WTC11 (cell line): ENCODE measurements at regions not wholly inside any gene's neighbourhood (a gene's known extent, or its start where the extent isn't known, plus 50 kb on each side); places are given as distances from the start of the nearest gene placed in this dataset.

Experiments
- ATAC-seq: fragments of 200-7000 bp; cut with Tn5 transposase; 2 replicates; pipeline ENCODE4 v1.10.0; 2021; ENCODE audit warnings: mild to moderate bottlenecking, moderate library complexity
- CTCF ChIA-PET: fragments of 300-600 bp; sonication (Branson Sonifier 250); formaldehyde crosslinking; loops from one replicate; lab custom pipeline; 2021; ENCODE audit warnings: antibody characterized with exemption; lab: Charles Lee
- POLR2A ChIA-PET: fragments of 350-600 bp; sonication (Branson Sonifier 250); formaldehyde crosslinking; loops from one replicate; lab custom pipeline; 2021; ENCODE audit warnings: antibody characterized with exemption; lab: Charles Lee
- DNase-seq: peaks from one replicate; pipeline ENCODE4 v3.0.0; 2021; ENCODE audit warnings: low spot score
- H3K27ac Mint-ChIP-seq: 2 replicates; pipeline ENCODE4 v1.8.0; 2021; ENCODE audit warnings: mixed read lengths
- H3K27me3 Mint-ChIP-seq: 2 replicates; pipeline ENCODE4 v1.8.0; 2021; ENCODE audit warnings: low read depth, mild to moderate bottlenecking, moderate library complexity, mixed read lengths
- H3K36me3 Mint-ChIP-seq: 2 replicates; pipeline ENCODE4 v1.8.0; 2021; ENCODE audit warnings: mixed read lengths
- H3K4me1 Mint-ChIP-seq: 2 replicates; pipeline ENCODE4 v1.8.0; 2022; ENCODE audit warnings: mixed read lengths
- H3K4me3 Mint-ChIP-seq: 2 replicates; pipeline ENCODE4 v1.8.0; 2021; ENCODE audit warnings: mild to moderate bottlenecking, moderate library complexity, mixed read lengths
- H3K9me3 Mint-ChIP-seq: 2 replicates; pipeline ENCODE4 v1.8.0; 2021; ENCODE audit warnings: mixed read lengths
- ARID4B ChIP-seq: sonication (generic); formaldehyde crosslinking; IDR thresholded peaks from 2 replicates; pipeline ENCODE4 v1.8.0; 2023; ENCODE audit warnings: missing genetic modification reagents, mild to moderate bottlenecking, borderline replicate concordance
- CREM ChIP-seq: sonication (generic); formaldehyde crosslinking; IDR thresholded peaks from 2 replicates; pipeline ENCODE4 v1.8.1; 2022; ENCODE audit warnings: mild to moderate bottlenecking, missing genetic modification reagents, moderate library complexity
- ERG ChIP-seq: fragments of 250-450 bp; sonication (Bioruptor Pico); IDR thresholded peaks from 2 replicates; pipeline ENCODE4 v1.8.0; 2021; ENCODE audit warnings: mild to moderate bottlenecking
- FOXP1 ChIP-seq: sonication (generic); formaldehyde crosslinking; IDR thresholded peaks from 2 replicates; pipeline ENCODE4 v1.8.0; 2022; ENCODE audit warnings: missing genetic modification reagents, mild to moderate bottlenecking, moderate library complexity, borderline replicate concordance
- GRHL2 ChIP-seq: fragments of 250-450 bp; sonication (Bioruptor Pico); IDR thresholded peaks from 2 replicates; pipeline ENCODE4 v1.8.0; 2022; ENCODE audit warnings: mild to moderate bottlenecking, moderate library complexity; ENCODE audit not compliant: insufficient replicate concordance, severe bottlenecking
- MXD4 ChIP-seq: fragments of 250-450 bp; sonication (Bioruptor Pico); IDR thresholded peaks from 2 replicates; pipeline ENCODE4 v1.8.0; 2021; ENCODE audit warnings: mild to moderate bottlenecking, moderate library complexity, borderline replicate concordance
- MYBL2 ChIP-seq: sonication (generic); formaldehyde crosslinking; IDR thresholded peaks from 2 replicates; pipeline ENCODE4 v1.8.1; 2023; ENCODE audit warnings: mild to moderate bottlenecking, moderate library complexity, missing genetic modification reagents
- RELA ChIP-seq: sonication (generic); formaldehyde crosslinking; IDR thresholded peaks from 2 replicates; pipeline ENCODE4 v1.8.1; 2022; ENCODE audit warnings: missing genetic modification reagents, mild to moderate bottlenecking, borderline replicate concordance
- SMAD3 ChIP-seq: sonication (generic); formaldehyde crosslinking; IDR thresholded peaks from 2 replicates; pipeline ENCODE4 v1.8.0; 2022; ENCODE audit warnings: missing genetic modification reagents, mild to moderate bottlenecking, borderline replicate concordance
- SP1 ChIP-seq: sonication (generic); formaldehyde crosslinking; conservative IDR thresholded peaks from 2 replicates; pipeline ENCODE4 v1.8.1; 2022; ENCODE audit warnings: missing genetic modification reagents
- USF1 ChIP-seq: sonication (generic); formaldehyde crosslinking; IDR thresholded peaks from 2 replicates; pipeline ENCODE4 v1.8.0; 2022; ENCODE audit warnings: mild to moderate bottlenecking, missing genetic modification reagents
- ZNF281 ChIP-seq: sonication (generic); formaldehyde crosslinking; IDR thresholded peaks from 2 replicates; pipeline ENCODE4 v1.8.0; 2023; ENCODE audit warnings: mild to moderate bottlenecking, missing genetic modification reagents
- ZNF317 ChIP-seq: sonication (generic); formaldehyde crosslinking; IDR thresholded peaks from 2 replicates; pipeline ENCODE4 v1.8.1; 2023; ENCODE audit warnings: low read depth, mild to moderate bottlenecking, moderate library complexity, missing genetic modification reagents, borderline replicate concordance
- ZNF671 ChIP-seq: fragments of 250-450 bp; sonication (Bioruptor Pico); IDR thresholded peaks from 2 replicates; pipeline ENCODE4 v1.8.0; 2021; ENCODE audit warnings: mild to moderate bottlenecking
- TF ChIP-seq, protein P1 (sequence below): sonication (generic); formaldehyde crosslinking; IDR thresholded peaks from 2 replicates; pipeline ENCODE4 v1.8.1; 2023; ENCODE audit warnings: mild to moderate bottlenecking, missing genetic modification reagents, moderate library complexity
- TF ChIP-seq, protein P2 (sequence below): sonication (generic); formaldehyde crosslinking; IDR thresholded peaks from 2 replicates; pipeline ENCODE4 v1.8.1; 2022; ENCODE audit warnings: mild to moderate bottlenecking, missing genetic modification reagents, moderate library complexity, borderline replicate concordance

- TF ChIP-seq ERG (no peak), MYBL2 (no peak), CREM (CRISPR knock-in tag) (no peak), FOXP1 (no peak), USF1 (no peak), SMAD3 (CRISPR knock-in tag) (no peak)
- TF ChIP-seq, protein P1, sequence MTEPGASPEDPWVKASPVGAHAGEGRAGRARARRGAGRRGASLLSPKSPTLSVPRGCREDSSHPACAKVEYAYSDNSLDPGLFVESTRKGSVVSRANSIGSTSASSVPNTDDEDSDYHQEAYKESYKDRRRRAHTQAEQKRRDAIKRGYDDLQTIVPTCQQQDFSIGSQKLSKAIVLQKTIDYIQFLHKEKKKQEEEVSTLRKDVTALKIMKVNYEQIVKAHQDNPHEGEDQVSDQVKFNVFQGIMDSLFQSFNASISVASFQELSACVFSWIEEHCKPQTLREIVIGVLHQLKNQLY (CRISPR knock-in tag) = no peak
- TF ChIP-seq, protein P2, sequence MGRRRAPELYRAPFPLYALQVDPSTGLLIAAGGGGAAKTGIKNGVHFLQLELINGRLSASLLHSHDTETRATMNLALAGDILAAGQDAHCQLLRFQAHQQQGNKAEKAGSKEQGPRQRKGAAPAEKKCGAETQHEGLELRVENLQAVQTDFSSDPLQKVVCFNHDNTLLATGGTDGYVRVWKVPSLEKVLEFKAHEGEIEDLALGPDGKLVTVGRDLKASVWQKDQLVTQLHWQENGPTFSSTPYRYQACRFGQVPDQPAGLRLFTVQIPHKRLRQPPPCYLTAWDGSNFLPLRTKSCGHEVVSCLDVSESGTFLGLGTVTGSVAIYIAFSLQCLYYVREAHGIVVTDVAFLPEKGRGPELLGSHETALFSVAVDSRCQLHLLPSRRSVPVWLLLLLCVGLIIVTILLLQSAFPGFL (CRISPR knock-in tag) = no peak
Observed at GRCh38 chr10:113293167-113293566, 259.7 kb upstream of the HABP2 start (continued).

- Mint-ChIP-seq H3K36me3 (no peaks in the 10 kb centered on the region), H3K4me1 (peaks cover 19% of the 10 kb centered on the region), H3K27ac (no peak overlapping the region)
- DNase-seq (no peak), ATAC-seq (no peak)
- CTCF ChIA-PET = no interaction called here
- no peak for TF ChIP-seq ZNF671 (CRISPR knock-in tag)
- no peak for TF ChIP-seq MXD4 (CRISPR knock-in tag)
- TF ChIP-seq ZNF317 (CRISPR knock-in tag) = no peak
- TF ChIP-seq, protein P2 (CRISPR knock-in tag) = no peak
- TF ChIP-seq GRHL2 = no peak
- no peak for TF ChIP-seq ZNF281
- no peak for TF ChIP-seq SP1 (CRISPR knock-in tag)
- no peak for TF ChIP-seq RELA (CRISPR knock-in tag)
- no peak for TF ChIP-seq ARID4B (CRISPR knock-in tag)
- TF ChIP-seq, all 79 proteins: peak for 0
- H3K4me3 Mint-ChIP-seq = no peak overlapping the region
- no peaks in the 10 kb centered on the region for H3K9me3 Mint-ChIP-seq
- H3K27me3 Mint-ChIP-seq = no peaks in the 10 kb centered on the region
- POLR2A ChIA-PET = no interaction called here
Observed at GRCh38 chr10:113294868-113295267, 258.0 kb upstream of the HABP2 start.
